Central memory CD8-positive, alpha-beta T cell (primary cell): ENCODE measurements at regions not wholly inside any gene's neighbourhood (a gene's known extent, or its start where the extent isn't known, plus 50 kb on each side); places are given as distances from the start of the nearest gene placed in this dataset.

ENCODE experiments used
- ATAC-seq: fragments of 150-1000 bp; cut with Tn5 transposase; replicated peaks from 2 replicates; pipeline ENCODE4 v1.10.0; 2022; ENCODE audit warnings: mild to moderate bottlenecking, moderate FRiP score, moderate number of reproducible peaks; ENCODE audit not compliant: poor library complexity, severe bottlenecking; ENCODE audit errors: extremely low read depth
- DNase-seq, 2 donors: peaks; one replicate each; pipeline ENCODE4 v3.0.0; 2021; ENCODE audit warnings: low spot score in 2 of 2
- H3K27ac Mint-ChIP-seq: one replicate; pipeline ENCODE4 v1.8.0; 2022; ENCODE audit warnings: low read depth, mild to moderate bottlenecking, moderate library complexity, mixed read lengths
- H3K27me3 Mint-ChIP-seq: one replicate; pipeline ENCODE4 v1.8.0; 2022; ENCODE audit warnings: mixed read lengths
- H3K36me3 Mint-ChIP-seq: one replicate; pipeline ENCODE4 v1.8.0; 2022; ENCODE audit warnings: mild to moderate bottlenecking, moderate library complexity, mixed read lengths; ENCODE audit not compliant: insufficient read depth
- H3K4me1 Mint-ChIP-seq: one replicate; pipeline ENCODE4 v1.8.0; 2022; ENCODE audit warnings: mixed read lengths
- H3K4me3 Mint-ChIP-seq: one replicate; pipeline ENCODE4 v1.8.0; 2022; ENCODE audit warnings: mild to moderate bottlenecking, moderate library complexity, mixed read lengths
- H3K9me3 Mint-ChIP-seq: one replicate; pipeline ENCODE4 v1.8.0; 2022; ENCODE audit warnings: mixed read lengths

DNA sequence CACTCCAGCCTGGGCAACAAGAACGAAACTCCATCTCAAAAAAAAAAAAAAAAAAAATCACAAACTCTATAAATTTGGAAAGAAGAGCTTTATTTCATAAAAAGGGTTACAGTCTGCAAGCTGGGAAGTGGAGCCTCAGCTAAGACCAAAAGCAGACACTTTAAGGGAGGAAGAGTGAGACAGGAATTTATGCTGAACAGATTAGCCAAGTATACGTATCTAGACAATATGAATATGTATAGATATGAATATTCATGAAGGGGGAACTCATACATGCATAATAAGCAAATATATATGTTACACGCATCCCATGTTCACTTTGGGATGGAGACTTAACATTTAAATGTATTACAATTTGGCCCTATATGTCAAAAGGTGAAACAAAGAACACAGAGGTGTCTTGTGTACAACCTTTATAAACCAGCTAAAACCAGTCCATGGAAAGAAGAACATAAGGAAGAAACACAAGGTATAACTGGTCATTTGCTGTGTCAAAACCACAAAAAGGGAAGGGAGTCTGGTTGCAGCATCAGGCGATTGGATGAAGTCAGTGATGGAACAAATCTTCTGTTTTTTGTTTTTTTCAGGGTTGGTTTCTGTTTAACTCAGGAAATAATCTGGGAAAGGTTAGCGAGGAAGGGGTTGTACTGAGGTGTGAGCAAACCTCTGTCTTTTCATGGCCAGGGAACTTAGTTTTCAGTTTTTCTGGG lies 130.0 kb upstream of the MAOA start:
- H3K36me3 Mint-ChIP-seq: no peaks in the 10 kb centered on the region
- no peaks in the 10 kb centered on the region for H3K9me3 Mint-ChIP-seq
- no peak for DNase-seq
- no peak for ATAC-seq
- H3K4me1 Mint-ChIP-seq: no peaks in the 10 kb centered on the region
- H3K27ac Mint-ChIP-seq: no peak overlapping the region
- no peak overlapping the region for H3K4me3 Mint-ChIP-seq
- peaks cover 6% of the 10 kb centered on the region for H3K27me3 Mint-ChIP-seq

- ATAC-seq (no peak), DNase-seq (no peak)
- no peaks in the 10 kb centered on the region for H3K4me1 Mint-ChIP-seq
- no peak overlapping the region for H3K4me3 Mint-ChIP-seq
- H3K36me3 Mint-ChIP-seq: no peaks in the 10 kb centered on the region
- no peaks in the 10 kb centered on the region for H3K9me3 Mint-ChIP-seq
- H3K27me3 Mint-ChIP-seq: peaks cover 6% of the 10 kb centered on the region
- no peak overlapping the region for H3K27ac Mint-ChIP-seq
Observed at GRCh38 chrX:43526878-43527277, 129.2 kb upstream of the MAOA start.

DNA sequence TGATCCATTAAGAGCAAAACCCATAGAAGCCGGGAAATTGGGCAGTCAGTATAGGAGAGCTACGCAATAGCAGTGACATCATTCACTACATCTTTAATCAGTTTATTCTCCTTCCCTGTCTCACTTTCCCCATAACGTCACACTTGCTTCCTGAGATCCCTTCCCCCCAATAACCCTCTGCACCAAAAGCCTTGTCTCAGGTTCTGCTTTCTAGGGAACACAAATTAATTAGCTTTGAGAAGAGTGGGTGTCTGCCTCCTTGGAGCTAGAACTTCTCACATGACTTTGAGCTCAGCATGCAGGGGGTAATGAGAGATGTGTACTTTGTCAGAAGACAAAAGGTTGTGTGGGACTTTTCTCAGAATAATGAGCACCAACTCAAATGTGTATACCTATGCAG lies 128.3 kb upstream of the MAOA start:
- H3K27me3 Mint-ChIP-seq: peaks cover 6% of the 10 kb centered on the region
- H3K4me3 Mint-ChIP-seq: no peak overlapping the region
- ATAC-seq: no peak
- H3K9me3 Mint-ChIP-seq: no peaks in the 10 kb centered on the region
- no peak overlapping the region for H3K27ac Mint-ChIP-seq
- no peak for DNase-seq
- H3K36me3 Mint-ChIP-seq: no peaks in the 10 kb centered on the region
- H3K4me1 Mint-ChIP-seq: no peaks in the 10 kb centered on the region

DNA sequence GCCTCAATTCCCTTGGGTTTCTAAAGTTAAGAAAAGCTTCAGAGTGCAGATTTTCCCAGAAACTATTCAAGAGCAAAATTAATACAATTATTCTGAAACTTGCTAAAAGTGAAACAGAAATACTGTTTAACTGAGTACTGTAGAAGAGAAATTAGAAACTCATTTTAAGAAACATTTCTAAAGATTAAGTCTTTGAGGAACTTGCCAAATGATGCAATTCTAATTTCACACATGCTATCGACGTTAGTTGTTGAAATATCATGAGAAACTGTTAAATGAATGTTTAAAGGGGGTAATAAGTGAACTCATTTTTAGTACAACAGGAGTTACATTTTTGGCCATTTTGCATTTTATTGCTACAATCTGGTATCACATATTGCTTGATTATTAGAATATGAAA lies 125.3 kb upstream of the MAOA start:
- no peak overlapping the region for H3K4me3 Mint-ChIP-seq
- H3K4me1 Mint-ChIP-seq: no peaks in the 10 kb centered on the region
- no peaks in the 10 kb centered on the region for H3K36me3 Mint-ChIP-seq
- DNase-seq: no peak
- ATAC-seq: no peak
- H3K27ac Mint-ChIP-seq: no peak overlapping the region
- H3K9me3 Mint-ChIP-seq: no peaks in the 10 kb centered on the region
- H3K27me3 Mint-ChIP-seq: peaks cover 6% of the 10 kb centered on the region

DNA sequence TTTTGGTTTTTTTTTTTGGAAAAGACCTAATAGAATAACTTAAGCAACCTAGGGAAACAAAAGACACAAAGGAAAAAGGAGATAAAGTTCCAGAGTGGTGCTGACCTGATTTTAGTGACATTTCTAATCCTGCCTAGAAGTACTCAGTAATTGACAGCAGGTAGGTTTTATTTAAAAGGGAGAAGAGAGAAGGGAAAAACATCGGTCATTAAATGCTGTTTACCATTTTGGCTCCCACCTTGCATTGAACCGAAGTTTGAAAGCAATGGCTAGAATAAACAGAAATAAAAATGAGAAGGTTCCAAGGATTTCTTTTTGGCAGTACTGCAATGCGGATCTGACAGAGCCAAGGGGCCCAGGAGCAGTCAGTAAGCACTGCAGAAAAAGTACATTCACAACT lies 115.8 kb upstream of the MAOA start:
- no peak for ATAC-seq
- Mint-ChIP-seq H3K4me3 (no peak overlapping the region), H3K27me3 (no peaks in the 10 kb centered on the region), H3K36me3 (no peaks in the 10 kb centered on the region), H3K4me1 (no peaks in the 10 kb centered on the region), H3K9me3 (no peaks in the 10 kb centered on the region), H3K27ac (no peak overlapping the region)
- no peak for DNase-seq

GRCh38 chrX:43551590-43551989 lies 104.5 kb upstream of the MAOA start:
- Mint-ChIP-seq H3K27ac (no peak overlapping the region), H3K36me3 (no peaks in the 10 kb centered on the region), H3K4me1 (peaks cover 5% of the 10 kb centered on the region), H3K9me3 (no peaks in the 10 kb centered on the region), H3K27me3 (no peaks in the 10 kb centered on the region), H3K4me3 (no peak overlapping the region)
- ATAC-seq (no peak), DNase-seq (no peak)

- no peaks in the 10 kb centered on the region for H3K9me3 Mint-ChIP-seq
Observed at GRCh38 chrX:43552156-43552555, 103.9 kb upstream of the MAOA start.

GRCh38 chrX:43552703-43553102 lies 103.4 kb upstream of the MAOA start:
- DNase-seq (no peak), ATAC-seq (no peak)
- Mint-ChIP-seq H3K4me1 (peaks cover 5% of the 10 kb centered on the region), H3K36me3 (no peaks in the 10 kb centered on the region), H3K27me3 (no peaks in the 10 kb centered on the region), H3K9me3 (no peaks in the 10 kb centered on the region), H3K27ac (no peak overlapping the region), H3K4me3 (no peak overlapping the region)

More at GRCh38 chrX:43552156-43552555, 103.9 kb upstream of the MAOA start:
- DNase-seq: no peak
- no peak overlapping the region for H3K27ac Mint-ChIP-seq
- no peak overlapping the region for H3K4me3 Mint-ChIP-seq
- ATAC-seq: no peak
- peaks cover 5% of the 10 kb centered on the region for H3K4me1 Mint-ChIP-seq
- H3K27me3 Mint-ChIP-seq: no peaks in the 10 kb centered on the region
- no peaks in the 10 kb centered on the region for H3K36me3 Mint-ChIP-seq

- Mint-ChIP-seq H3K27me3 (no peaks in the 10 kb centered on the region), H3K27ac (no peak overlapping the region)
- ATAC-seq: no peak
Observed at GRCh38 chrX:43553257-43553656, 102.8 kb upstream of the MAOA start.

DNA sequence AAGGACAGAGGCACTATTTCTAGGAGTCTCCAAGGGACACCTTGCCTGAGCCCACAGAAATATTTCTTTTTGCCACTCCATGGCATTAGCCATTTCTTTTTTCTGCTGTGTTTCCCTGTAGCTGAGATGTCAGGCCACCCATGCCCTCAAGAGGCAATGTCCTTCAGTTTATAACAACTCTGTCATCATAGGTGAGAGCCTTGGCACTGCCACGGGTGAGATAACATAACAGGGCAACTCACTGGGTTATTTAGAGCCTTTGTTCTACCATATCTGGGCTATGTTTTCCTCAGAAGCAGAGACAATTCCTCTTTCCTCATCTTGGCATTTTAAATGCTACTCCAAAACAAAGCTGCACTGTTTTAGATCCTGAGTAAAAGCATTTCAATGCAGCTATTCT lies 99.9 kb upstream of the MAOA start:
- no peak overlapping the region for H3K4me3 Mint-ChIP-seq
- H3K36me3 Mint-ChIP-seq: no peaks in the 10 kb centered on the region
- no peaks in the 10 kb centered on the region for H3K27me3 Mint-ChIP-seq
- DNase-seq (no peak), ATAC-seq (no peak)
- no peaks in the 10 kb centered on the region for H3K9me3 Mint-ChIP-seq
- no peak overlapping the region for H3K27ac Mint-ChIP-seq
- peaks cover 5% of the 10 kb centered on the region for H3K4me1 Mint-ChIP-seq

More at GRCh38 chrX:43553257-43553656, 102.8 kb upstream of the MAOA start:
- no peaks in the 10 kb centered on the region for H3K36me3 Mint-ChIP-seq
- H3K4me1 Mint-ChIP-seq: peaks cover 5% of the 10 kb centered on the region
- no peaks in the 10 kb centered on the region for H3K9me3 Mint-ChIP-seq
- DNase-seq: no peak
- no peak overlapping the region for H3K4me3 Mint-ChIP-seq

DNA sequence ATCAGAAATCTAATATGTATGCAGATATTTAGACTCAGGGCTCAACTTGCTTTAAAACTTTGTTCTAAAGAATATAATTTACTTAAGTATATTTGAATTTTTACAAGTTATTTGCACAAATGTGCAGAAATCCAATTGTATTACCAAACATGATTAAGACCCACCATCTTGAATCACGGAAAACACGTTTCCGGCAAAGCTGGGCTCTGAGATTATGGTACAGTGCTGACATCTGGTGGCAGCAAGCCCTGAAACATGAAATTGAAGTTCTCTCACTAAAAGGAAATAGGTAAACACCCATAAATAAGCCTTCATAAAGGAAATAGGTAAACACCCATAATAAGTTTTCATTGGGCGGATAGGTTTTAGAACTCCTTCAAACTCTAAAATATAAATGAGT lies 98.3 kb upstream of the MAOA start:
- peaks cover 5% of the 10 kb centered on the region for H3K4me1 Mint-ChIP-seq
- no peaks in the 10 kb centered on the region for H3K36me3 Mint-ChIP-seq
- peak; percentile 15 to 33 for DNase-seq
- no peaks in the 10 kb centered on the region for H3K9me3 Mint-ChIP-seq
- no peak for ATAC-seq
- no peak overlapping the region for H3K4me3 Mint-ChIP-seq
- H3K27me3 Mint-ChIP-seq: no peaks in the 10 kb centered on the region
- H3K27ac Mint-ChIP-seq: no peak overlapping the region

- H3K9me3 Mint-ChIP-seq: no peaks in the 10 kb centered on the region
- H3K27me3 Mint-ChIP-seq: no peaks in the 10 kb centered on the region
- no peaks in the 10 kb centered on the region for H3K4me1 Mint-ChIP-seq
- H3K36me3 Mint-ChIP-seq: no peaks in the 10 kb centered on the region
- H3K27ac Mint-ChIP-seq: no peak overlapping the region
- no peak overlapping the region for H3K4me3 Mint-ChIP-seq
- no peak for DNase-seq
- no peak for ATAC-seq
Observed at GRCh38 chrX:43559644-43560043, 96.5 kb upstream of the MAOA start.

DNA sequence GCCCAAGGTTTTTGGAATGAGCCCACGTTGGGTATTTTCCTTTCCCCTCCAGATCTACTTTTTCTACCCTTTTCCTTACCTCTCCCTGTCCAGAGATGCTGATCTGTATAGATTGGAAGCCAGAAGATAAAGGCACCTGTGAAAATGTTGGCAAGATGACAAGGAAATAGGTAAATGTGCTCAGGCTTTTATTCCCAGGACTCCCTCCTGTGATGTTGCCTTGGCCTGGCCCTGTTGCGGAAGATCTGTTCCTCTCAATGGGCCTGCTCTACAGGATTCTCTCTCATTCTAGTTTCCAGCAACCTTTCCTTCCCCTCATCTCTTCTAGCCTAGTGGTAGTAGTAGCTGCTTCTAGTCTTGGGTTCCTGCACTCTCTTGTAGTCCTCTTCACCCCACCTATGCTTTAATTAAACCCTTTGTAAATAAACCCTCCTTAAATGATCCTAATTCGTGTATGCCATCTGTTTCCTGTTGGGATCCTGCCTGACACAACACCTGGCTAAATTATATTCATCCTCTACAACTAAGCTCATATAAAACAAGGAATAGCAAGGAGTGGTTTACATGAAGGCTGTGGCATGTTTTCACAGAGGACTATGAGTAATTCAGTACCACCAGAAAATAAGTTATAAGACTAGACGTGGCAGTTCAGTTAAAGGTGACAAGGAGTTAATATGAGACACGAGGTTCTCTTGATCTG lies 95.7 kb upstream of the MAOA start:
- Mint-ChIP-seq H3K27ac (no peak overlapping the region), H3K27me3 (no peaks in the 10 kb centered on the region), H3K9me3 (no peaks in the 10 kb centered on the region), H3K4me1 (no peaks in the 10 kb centered on the region), H3K36me3 (no peaks in the 10 kb centered on the region), H3K4me3 (no peak overlapping the region)
- no peak for DNase-seq
- no peak for ATAC-seq
